Mucosa of descending colon (tissue), 3 donors: ENCODE measurements at regions not wholly inside any gene's neighbourhood (a gene's known extent, or its start where the extent isn't known, plus 50 kb on each side); places are given as distances from the start of the nearest gene placed in this dataset.
"Not testable (repeated sequence)": the region's sequence is repeated elsewhere in the genome, so short reads cannot be mapped to it uniquely, and the experiment has no call there.

ENCODE experiments used
- ATAC-seq: fragments of 200-7000 bp; cut with Tn5 transposase; one replicate; pipeline ENCODE4 v1.9.1; 2020; ENCODE audit warnings: mild to moderate bottlenecking, moderate library complexity
- DNase-seq, 3 donors: peaks; one replicate each; pipeline ENCODE4 v3.0.0-alpha.2; 2020
- H3K36me3 ChIP-seq: fragments of 200-600 bp; one replicate; pipeline ENCODE4 v1.8.0; 2021; ENCODE audit warnings: low read depth, mild to moderate bottlenecking
- H3K4me1 ChIP-seq: fragments of 200-600 bp; one replicate; pipeline ENCODE4 v1.8.0; 2021; ENCODE audit warnings: low read depth, mild to moderate bottlenecking
- H3K4me3 ChIP-seq: fragments of 200-600 bp; one replicate; pipeline ENCODE4 v1.8.0; 2021; ENCODE audit warnings: mild to moderate bottlenecking
- H3K9me3 ChIP-seq: fragments of 200-600 bp; one replicate; pipeline ENCODE4 v1.8.0; 2021; ENCODE audit warnings: mild to moderate bottlenecking
- CTCF ChIP-seq: fragments of 200-600 bp; IDR thresholded peaks from one replicate; pipeline ENCODE4 v1.8.0; 2022; ENCODE audit warnings: antibody characterized with exemption, mild to moderate bottlenecking
- intact Hi-C, 2 donors: fragments of 100-400 bp; cut with DNase I in 1 of 2; cut with micrococcal nuclease in 1 of 2; formaldehyde crosslinking; loops; one replicate each; pipeline versions ENCODE4 v1.11.0 to v1.11.1; 2022; cut with DNase I, micrococcal nuclease
- donor health status: DM: no; HTN: no; CAD: no; lungs with moderate emphysema.
- donor health status: DM: no; HTN: no; CAD: no.
- donor health status: DM: no; HTN: yes; CAD: no.

- no peaks in the 10 kb centered on the region for H3K9me3 ChIP-seq
- no peaks in the 10 kb centered on the region for H3K36me3 ChIP-seq
- no peak for TF ChIP-seq CTCF
- no peaks in the 10 kb centered on the region for H3K4me1 ChIP-seq
- DNase-seq = no peak
- H3K4me3 ChIP-seq = no peak overlapping the region
- ATAC-seq = no peak
- intact Hi-C loops = no loop called here
Measured at GRCh38 chr2:61620244-61621159, 82.3 kb upstream of the XPO1 start.

GRCh38 chr2:61619561-61619960, 81.4 kb upstream of the XPO1 start:
- intact Hi-C loops = no loop called here
- no peaks in the 10 kb centered on the region for H3K9me3 ChIP-seq
- DNase-seq (no peak), ATAC-seq (no peak)
- no peak for TF ChIP-seq CTCF
- H3K36me3 ChIP-seq = no peaks in the 10 kb centered on the region
- H3K4me3 ChIP-seq = no peak overlapping the region
- H3K4me1 ChIP-seq = no peaks in the 10 kb centered on the region

- Histone ChIP-seq H3K4me3 (no peak overlapping the region), H3K9me3 (no peaks in the 10 kb centered on the region), H3K4me1 (no peaks in the 10 kb centered on the region), H3K36me3 (no peaks in the 10 kb centered on the region)
- intact Hi-C loops = no loop called here
- TF ChIP-seq CTCF = no peak
- DNase-seq = no peak
- no peak for ATAC-seq
Measured at GRCh38 chr2:61617610-61618009, 79.5 kb upstream of the XPO1 start.

DNA sequence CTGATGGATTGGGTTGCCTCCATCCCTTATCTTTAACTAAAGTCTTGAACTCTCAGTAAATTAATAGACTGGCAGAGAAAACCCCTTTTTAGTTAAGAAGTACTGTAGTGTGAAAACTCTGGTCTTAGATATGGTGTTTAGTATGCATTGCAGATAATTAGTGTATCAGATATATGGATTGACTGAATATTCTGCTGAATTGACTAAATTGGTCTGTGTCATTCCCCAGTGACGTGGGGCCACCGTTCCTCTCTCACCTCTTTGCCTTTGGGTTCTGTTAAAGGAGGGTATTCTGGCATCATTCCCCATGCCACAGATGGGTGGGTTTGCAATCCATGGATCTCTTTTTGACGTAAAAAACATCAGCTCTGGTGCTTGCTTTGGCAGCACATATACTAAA, 67.1 kb upstream of the XPO1 start:
- no peak for ATAC-seq
- no peak overlapping the region for H3K4me3 ChIP-seq
- intact Hi-C loops = no loop called here
- H3K4me1 ChIP-seq = no peaks in the 10 kb centered on the region
- no peaks in the 10 kb centered on the region for H3K9me3 ChIP-seq
- no peaks in the 10 kb centered on the region for H3K36me3 ChIP-seq
- TF ChIP-seq CTCF = no peak
- DNase-seq = no peak

GRCh38 chr2:61604433-61604832, 66.3 kb upstream of the XPO1 start:
- DNase-seq (no peak), ATAC-seq (no peak)
- intact Hi-C loops = no loop called here
- Histone ChIP-seq H3K4me3 (no peak overlapping the region), H3K4me1 (no peaks in the 10 kb centered on the region), H3K36me3 (no peaks in the 10 kb centered on the region), H3K9me3 (no peaks in the 10 kb centered on the region)
- TF ChIP-seq CTCF = no peak

GRCh38 chr2:61598515-61599156, 60.5 kb upstream of the XPO1 start:
- H3K36me3 ChIP-seq, H3K9me3 ChIP-seq, H3K4me1 ChIP-seq, intact Hi-C loops, H3K4me3 ChIP-seq: not testable (repeated sequence)
- DNase-seq (peak in 1 of 3 donors; percentile 42), ATAC-seq (peak; percentile 85)
